Bone marrow (tissue), 2 donors: ENCODE measurements at regions not wholly inside any gene's neighbourhood (a gene's known extent, or its start where the extent isn't known, plus 50 kb on each side); places are given as distances from the start of the nearest gene placed in this dataset.
"Not testable (repeated sequence)": the region's sequence is repeated elsewhere in the genome, so short reads cannot be mapped to it uniquely, and the experiment has no call there.

Experiments used
- DNase-seq, 2 donors: peaks; one replicate each; lab custom pipeline; 2025; lab: John Stamatoyannopoulos, UW

GRCh38 chr4:34486461-34487363, 1757.6 kb downstream of the ARAP2 start:
- DNase-seq = no peak

- no peak for DNase-seq
Measured at GRCh38 chr4:34492414-34492813, 1751.9 kb downstream of the ARAP2 start.

DNA sequence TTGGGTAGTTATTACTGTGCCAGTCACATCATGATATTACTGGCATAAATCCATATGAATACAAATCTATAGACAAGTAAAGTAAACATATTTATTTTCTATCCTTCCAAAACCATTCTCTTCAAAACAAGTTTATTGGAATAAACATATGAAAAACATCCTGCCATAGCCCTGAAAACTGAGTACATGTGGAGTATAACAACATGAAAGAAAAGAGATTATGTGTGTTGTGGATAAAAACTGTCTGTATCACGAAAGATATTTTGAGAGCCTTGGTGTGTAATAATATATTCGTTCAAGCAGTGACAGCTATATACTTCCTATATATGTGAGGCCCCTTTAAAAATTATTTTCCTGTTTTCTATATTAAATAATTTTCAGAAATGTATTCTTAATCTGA, 1742.2 kb downstream of the ARAP2 start:
- no peak for DNase-seq

DNA sequence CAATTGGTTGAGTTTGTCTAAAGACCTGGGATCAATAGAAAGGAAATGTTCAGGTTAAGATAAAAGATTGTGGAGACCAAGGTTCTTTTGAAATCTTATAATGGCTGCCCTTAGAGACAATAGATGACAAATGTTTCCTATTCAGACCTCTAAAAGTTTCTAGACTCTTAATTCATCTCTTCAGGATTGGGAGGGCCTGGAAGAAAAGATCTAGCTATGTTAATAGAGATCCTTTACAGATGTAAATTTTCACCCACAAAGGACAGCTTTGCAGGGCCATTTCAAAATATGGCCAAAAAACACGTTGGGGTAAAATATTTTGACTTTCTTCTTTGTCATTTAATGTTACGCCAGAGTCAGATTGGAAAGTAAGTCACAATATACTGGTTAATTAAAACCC, 1739.6 kb downstream of the ARAP2 start:
- not testable (repeated sequence) for DNase-seq

GRCh38 chr4:34506511-34507092, 1737.7 kb downstream of the ARAP2 start:
- not testable (repeated sequence) for DNase-seq

DNA sequence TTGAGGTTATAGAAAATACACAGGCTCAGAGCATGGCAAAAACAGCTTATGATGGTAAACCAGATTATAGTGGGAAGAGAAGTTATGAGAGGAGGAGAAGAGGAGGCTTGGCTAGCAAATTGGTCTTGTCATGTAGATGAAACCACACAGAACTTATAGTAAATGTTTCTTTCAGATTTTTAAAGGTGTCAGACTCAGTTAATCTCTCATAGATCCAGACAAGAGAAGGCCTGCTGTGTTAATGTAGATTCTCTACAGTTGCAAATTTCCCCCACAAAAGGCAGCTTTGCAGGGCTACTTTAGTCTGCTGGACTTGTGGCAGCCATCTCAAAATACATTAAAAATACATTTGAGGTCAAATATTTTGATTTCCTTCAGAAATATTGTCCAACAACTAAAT, 1731.7 kb downstream of the ARAP2 start:
- no peak for DNase-seq

- no peak for DNase-seq
Measured at GRCh38 chr4:34516524-34516923, 1727.8 kb downstream of the ARAP2 start.

- DNase-seq = no peak
Measured at GRCh38 chr4:34534916-34535315, 1709.4 kb downstream of the ARAP2 start.

- no peak for DNase-seq
Measured at GRCh38 chr4:34566091-34566490, 1678.2 kb downstream of the ARAP2 start.

DNA sequence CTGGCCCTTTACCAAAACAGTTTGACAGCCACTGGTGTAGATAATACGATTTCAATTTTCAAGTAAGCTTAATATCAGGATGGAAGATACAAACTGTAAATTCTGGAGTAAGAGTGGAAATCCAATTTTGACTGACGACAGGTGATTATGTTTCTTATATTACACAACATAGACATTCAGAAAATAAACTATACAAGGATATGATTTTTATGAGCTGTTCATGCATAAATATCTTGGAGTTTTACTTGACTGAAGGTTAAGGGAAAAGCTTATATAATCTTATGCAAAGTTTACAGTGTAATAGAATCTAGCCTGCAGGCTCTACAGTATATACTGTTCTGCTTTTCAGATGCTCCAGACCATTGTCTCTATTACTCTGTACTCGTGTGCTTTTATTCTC, 1672.3 kb downstream of the ARAP2 start:
- DNase-seq = no peak

DNA sequence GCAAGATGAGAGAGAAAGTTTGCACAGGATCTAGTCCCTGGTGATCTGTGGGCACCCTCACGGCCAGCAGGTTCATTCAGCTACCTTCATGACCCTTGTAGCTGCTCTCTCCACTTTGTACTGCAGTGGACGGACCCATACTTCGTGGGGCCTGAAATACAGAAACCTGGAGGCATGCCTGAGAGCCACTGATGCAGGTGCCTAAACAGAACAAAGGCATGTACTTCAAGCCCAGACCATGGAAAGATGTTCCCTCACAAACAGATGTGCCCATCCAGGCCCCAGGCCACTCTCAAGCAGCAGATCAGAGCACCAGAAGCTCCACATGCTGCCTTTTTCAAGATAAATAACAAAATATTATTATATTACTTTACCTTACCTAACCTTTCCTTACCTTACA, 1629.0 kb downstream of the ARAP2 start:
- no peak for DNase-seq

DNA sequence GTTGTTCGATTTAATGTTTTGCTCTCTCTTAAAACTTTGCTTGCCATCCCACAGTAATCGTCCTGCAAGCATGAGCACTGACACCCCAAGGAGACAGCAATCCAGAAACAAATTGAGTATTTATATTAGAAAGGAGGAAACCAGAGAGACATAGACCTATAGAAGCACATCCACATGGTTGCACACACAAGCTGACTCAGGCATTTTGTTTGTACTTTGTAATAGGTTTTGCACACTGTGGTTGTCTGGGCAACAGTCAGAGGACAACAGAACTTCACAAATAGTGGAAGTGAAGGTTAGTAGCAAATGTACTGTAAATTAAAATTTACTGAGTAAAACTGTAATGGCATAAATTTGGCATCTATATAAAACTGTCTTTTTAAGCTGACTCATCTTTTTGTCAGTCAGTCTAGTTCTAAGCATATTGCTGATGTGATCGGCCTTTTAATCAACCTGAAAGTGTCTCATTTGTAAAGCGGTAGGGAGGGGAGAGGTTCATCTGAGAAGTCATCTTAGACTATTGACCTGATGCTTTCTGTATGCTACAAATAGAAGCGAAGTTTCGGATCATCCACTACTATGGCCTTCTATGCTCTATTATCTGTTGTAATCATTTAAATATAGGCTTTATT, 1624.7 kb downstream of the ARAP2 start:
- DNase-seq = no peak

DNA sequence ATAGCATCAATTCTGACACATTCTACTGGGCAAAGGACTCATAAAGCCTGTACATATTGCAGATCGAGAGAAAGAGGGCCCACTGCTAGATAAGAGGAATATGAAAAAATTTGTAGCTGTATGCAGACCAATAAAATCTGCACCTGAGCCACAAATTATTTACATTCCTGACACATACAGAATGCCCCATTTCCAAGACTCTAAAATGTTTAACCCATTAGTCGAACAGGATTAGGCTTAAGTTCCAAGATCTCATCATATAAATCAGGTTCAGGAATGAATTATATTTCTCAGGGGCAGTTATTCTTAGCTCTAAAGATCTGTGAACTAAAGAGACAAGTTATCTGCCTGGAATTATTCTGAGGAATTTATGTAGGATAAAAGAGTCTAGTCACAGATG, 1615.8 kb downstream of the ARAP2 start:
- DNase-seq = no peak

DNA sequence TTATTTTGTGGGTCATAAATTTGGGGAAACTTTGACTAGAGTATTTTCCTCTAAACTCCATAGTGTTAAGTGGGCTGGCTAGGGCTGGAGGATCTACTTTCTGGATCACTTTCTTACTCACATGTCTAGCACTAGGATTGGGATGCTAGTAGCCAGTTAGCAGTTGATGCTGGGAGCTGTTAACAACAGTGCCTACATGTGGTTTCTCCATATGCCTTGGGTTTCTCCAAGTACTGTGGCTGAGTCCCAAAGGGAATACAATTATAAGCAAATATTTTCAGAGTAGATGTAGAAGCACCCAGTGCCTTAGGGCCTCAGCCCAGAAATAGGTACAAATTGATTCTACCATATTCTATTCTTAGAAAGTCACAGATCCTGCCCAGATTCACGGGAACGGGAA, 1614.9 kb downstream of the ARAP2 start:
- DNase-seq = no peak

DNA sequence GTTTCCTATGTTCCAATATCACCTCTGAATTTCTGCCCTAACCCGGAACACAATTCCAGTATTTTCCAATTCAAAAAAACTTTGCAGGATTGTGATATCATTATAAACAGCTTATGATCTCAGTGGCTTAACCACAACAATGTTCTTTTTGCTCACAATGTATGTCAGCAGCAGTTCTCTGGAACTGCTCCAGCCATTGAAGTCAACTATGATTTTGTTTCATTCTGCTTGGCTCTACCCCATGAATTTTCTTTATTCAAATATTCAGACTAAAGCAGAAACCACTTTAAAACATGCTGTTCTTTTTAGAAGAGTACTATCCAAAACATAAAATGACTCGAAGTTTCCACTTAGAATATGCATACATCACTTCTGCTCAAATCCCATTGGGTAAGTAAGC, 1611.1 kb downstream of the ARAP2 start:
- DNase-seq = no peak

DNA sequence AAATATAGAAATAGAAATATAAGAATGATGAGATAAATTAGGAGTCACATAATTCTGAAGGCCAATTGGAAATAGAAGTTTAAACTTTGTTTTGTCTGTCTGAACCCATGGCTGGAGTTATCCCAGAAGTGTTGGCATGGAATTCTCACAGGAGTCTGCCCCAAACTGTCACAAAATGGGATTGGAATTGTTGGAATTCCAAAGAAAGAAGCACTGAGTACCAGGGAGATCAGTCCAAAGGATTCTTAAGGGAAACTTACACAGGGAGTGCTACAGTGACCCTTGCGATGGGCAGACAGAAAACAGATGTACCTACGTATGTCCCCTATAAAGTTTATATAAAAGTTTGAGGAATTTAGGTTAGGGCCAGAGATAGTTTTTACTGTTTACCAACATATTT, 1607.7 kb downstream of the ARAP2 start:
- DNase-seq = no peak

- DNase-seq = no peak
Measured at GRCh38 chr4:34643476-34643875, 1600.8 kb downstream of the ARAP2 start.

DNA sequence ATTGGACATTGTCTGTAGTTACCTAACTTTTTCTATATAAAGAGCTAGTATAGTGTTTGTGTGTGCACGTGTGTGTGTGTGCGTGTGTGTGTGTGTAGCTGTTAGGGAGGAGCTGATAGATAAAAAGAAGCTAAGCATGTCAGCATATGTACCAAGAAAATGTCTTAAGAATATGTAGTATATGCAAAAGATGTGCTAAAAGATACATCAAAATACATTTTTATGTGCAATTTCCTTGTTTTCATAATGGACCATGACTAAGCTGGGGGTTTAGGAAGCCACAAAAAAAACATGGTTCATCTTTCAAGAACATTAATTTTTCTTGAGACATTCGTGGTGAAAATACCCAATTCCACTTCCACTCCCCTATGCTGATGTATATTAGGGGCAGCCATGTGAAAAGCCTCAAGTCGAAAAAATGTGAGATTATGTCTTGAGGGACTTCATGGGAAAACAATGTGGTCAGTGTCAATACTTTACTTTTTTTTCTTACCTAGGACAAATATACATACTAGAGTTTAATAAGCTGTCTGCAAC, 1599.7 kb downstream of the ARAP2 start:
- DNase-seq = no peak

DNA sequence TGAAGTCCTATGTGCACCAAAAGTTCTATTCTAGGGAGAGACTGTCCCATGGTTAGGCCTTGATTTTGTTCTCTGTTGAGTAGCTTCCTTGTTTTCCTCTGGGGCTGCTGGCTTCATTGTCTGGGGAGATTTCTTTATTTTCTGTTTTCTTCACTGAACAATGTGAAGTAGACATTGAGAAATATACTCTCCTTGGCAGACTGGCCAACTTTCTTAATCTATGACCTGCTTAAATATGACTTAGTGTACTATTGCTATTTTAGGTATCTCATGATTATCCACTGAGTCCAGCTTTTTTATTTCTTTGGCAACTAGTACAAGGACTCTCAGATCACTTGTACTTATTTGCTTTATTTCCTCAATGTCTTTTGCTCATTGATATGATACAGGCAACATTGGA, 1594.6 kb downstream of the ARAP2 start:
- no peak for DNase-seq

DNA sequence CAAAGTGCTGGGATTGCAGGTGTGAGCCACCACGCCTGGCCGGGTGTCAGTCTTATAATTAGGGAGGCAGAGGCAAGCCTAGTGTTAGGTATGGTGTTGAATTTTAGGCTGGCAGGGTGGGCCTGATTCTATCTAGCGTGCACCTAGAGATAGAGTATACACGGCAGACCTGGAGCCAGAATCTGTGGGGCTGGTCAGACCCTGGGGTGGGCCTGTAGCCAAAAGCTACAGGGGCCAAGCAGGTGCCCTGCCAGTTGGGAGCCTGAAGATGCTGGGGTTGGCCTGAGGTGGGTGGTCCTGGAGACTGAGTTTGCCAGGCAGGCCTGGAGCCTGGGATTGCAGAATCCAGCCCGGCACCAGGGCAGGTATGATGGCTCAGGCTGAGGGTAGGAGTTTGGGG, 1580.3 kb downstream of the ARAP2 start:
- no peak for DNase-seq

DNA sequence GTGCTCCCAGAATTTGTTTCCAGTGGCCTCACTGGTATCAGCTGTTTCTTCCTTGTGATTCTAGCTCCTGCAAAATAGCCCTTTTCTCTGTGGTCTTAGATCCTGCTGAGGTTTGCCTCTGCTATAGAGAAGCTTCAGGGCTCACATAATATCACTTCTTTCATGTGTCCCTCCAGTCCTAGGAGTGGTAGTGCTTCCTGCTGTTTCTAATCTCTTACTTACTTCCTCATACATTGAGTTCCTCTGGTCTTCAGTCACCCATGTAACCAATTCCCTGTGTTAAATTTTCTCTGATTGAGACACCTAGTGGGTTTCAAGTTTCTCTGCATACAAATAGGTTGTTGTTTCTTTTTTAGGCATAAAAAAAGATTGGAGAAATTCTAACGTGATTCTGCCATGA, 1567.9 kb downstream of the ARAP2 start:
- DNase-seq = no peak

- no peak for DNase-seq
Measured at GRCh38 chr4:34678431-34678830, 1565.9 kb downstream of the ARAP2 start.

DNA sequence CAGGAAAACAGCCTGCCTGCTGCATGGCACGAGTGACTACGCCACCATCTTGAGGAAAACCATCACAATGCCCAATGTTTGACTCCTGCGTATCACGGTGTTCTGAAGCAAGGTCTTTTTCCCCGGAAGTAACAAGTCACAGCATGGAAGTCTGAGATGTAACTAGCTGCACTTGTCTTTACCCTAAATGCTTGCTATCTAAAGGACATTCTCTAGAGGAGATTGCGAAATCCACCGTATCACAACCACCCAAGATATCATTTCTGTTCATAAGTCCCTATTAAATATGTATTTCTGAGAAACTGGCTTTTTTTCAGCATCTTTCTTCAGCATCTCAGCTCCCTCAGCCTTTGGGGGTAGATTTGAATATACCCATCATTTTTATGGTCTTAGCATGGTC, 1565.1 kb downstream of the ARAP2 start:
- DNase-seq = no peak
